HEK293 (cell line): ENCODE measurements at regions not wholly inside any gene's neighbourhood (a gene's known extent, or its start where the extent isn't known, plus 50 kb on each side); places are given as distances from the start of the nearest gene placed in this dataset.

Experiments
- CTCF ChIA-PET: fragments of 350-600 bp; formaldehyde crosslinking; extraction: SDS; loops from one replicate; lab custom pipeline; 2021; ENCODE audit warnings: antibody characterized with exemption; lab: Yijun Ruan, JAX
- POLR2A ChIA-PET: fragments of 300-600 bp; formaldehyde crosslinking; extraction: SDS; loops from one replicate; lab custom pipeline; 2020; ENCODE audit warnings: antibody characterized with exemption, inconsistent platforms; lab: Yijun Ruan, JAX
- H3K27ac ChIP-seq: fragments of 200-500 bp; sonication (Bioruptor generic); 2 replicates; pipeline ENCODE4 v1.5.1; 2014; ENCODE audit warnings: low read depth, low read length, control low read depth, inconsistent platforms; ENCODE audit errors: extremely low read depth
- H3K36me3 ChIP-seq, 2 experiments: fragments of 200-500 bp in 1 of 2; sonication (Bioruptor generic) in 1 of 2; 1 replicate in 1 of 2; 2 replicates in 1 of 2; pipeline ENCODE4 v1.5.1; 2014 to 2017; ENCODE audit warnings: inconsistent platforms in 2 of 2, low read length in 2 of 2; ENCODE audit not compliant: control insufficient read depth in 2 of 2, insufficient read depth in 1 of 2
- H3K4me1 ChIP-seq: fragments of 200-500 bp; sonication (Bioruptor generic); 2 replicates; pipeline ENCODE4 v1.5.1; 2014; ENCODE audit warnings: mild to moderate bottlenecking, low read length, inconsistent platforms; ENCODE audit not compliant: control insufficient read depth, insufficient read depth
- H3K4me3 ChIP-seq: 2 replicates; pipeline ENCODE4 v1.5.1; 2011; ENCODE audit warnings: low read depth, mild to moderate bottlenecking, control low read depth, low read length, moderate library complexity
- H3K9me3 ChIP-seq: fragments of 200-500 bp; sonication (Bioruptor generic); 2 replicates; pipeline ENCODE4 v1.5.1; 2014; ENCODE audit warnings: low read depth, low read length, inconsistent platforms; ENCODE audit not compliant: control insufficient read depth, insufficient read depth
- KLF7 ChIP-seq: fragments of 450-650 bp; formaldehyde crosslinking; IDR thresholded peaks from 2 replicates; pipeline ENCODE4 v1.5.1; 2016; ENCODE audit warnings: missing biosample characterization, missing genetic modification characterization, borderline replicate concordance
- MEIS1 ChIP-seq: sonication (generic); formaldehyde crosslinking; IDR thresholded peaks from 2 replicates; pipeline ENCODE4 v1.8.1; 2022; ENCODE audit warnings: missing genetic modification reagents, mild to moderate bottlenecking, borderline replicate concordance
- MZF1 ChIP-seq: fragments of 450-650 bp; formaldehyde crosslinking; IDR thresholded peaks from 2 replicates; pipeline ENCODE4 v1.5.1; 2017; ENCODE audit warnings: missing biosample characterization, missing genetic modification characterization, borderline replicate concordance
- PRDM6 ChIP-seq: fragments of 450-650 bp; formaldehyde crosslinking; IDR thresholded peaks from 2 replicates; pipeline ENCODE4 v1.5.1; 2017; ENCODE audit warnings: missing biosample characterization, missing genetic modification characterization
- RBAK ChIP-seq: fragments of 450-650 bp; formaldehyde crosslinking; IDR thresholded peaks from 2 replicates; pipeline ENCODE4 v1.5.1; 2016; ENCODE audit warnings: missing biosample characterization, missing genetic modification characterization
- REPIN1 ChIP-seq: fragments of 450-650 bp; formaldehyde crosslinking; IDR thresholded peaks from 2 replicates; pipeline ENCODE4 v1.5.1; 2017; ENCODE audit warnings: missing biosample characterization, missing genetic modification characterization, low read depth
- SALL2 ChIP-seq: fragments of 450-650 bp; formaldehyde crosslinking; IDR thresholded peaks from 2 replicates; pipeline ENCODE4 v1.5.0; 2017; ENCODE audit warnings: missing biosample characterization, mild to moderate bottlenecking, missing genetic modification characterization, borderline replicate concordance
- ZBTB1 ChIP-seq: fragments of 450-650 bp; formaldehyde crosslinking; IDR thresholded peaks from 2 replicates; pipeline ENCODE4 v1.5.1; 2016; ENCODE audit warnings: missing biosample characterization, missing genetic modification characterization
- ZBTB11 ChIP-seq: fragments of 450-650 bp; formaldehyde crosslinking; conservative IDR thresholded peaks from 2 replicates; pipeline ENCODE4 v1.5.1; 2016; ENCODE audit warnings: low read depth, missing biosample characterization, missing genetic modification characterization
- ZBTB20 ChIP-seq: fragments of 450-650 bp; formaldehyde crosslinking; IDR thresholded peaks from 2 replicates; pipeline ENCODE4 v1.5.1; 2016; ENCODE audit warnings: missing biosample characterization, missing genetic modification characterization
- ZBTB26 ChIP-seq: fragments of 450-650 bp; formaldehyde crosslinking; optimal IDR thresholded peaks from 2 replicates; pipeline ENCODE3; 2016; ENCODE audit warnings: missing biosample characterization, mild to moderate bottlenecking, missing genetic modification characterization
- ZFHX2 ChIP-seq: fragments of 450-650 bp; formaldehyde crosslinking; conservative IDR thresholded peaks from 2 replicates; pipeline ENCODE4 v1.5.1; 2016; ENCODE audit warnings: missing biosample characterization, missing genetic modification characterization
- ZNF10 ChIP-seq: fragments of 450-650 bp; formaldehyde crosslinking; IDR thresholded peaks from 2 replicates; pipeline ENCODE4 v1.5.1; 2017; ENCODE audit warnings: missing biosample characterization, missing genetic modification characterization
- ZNF248 ChIP-seq: fragments of 450-650 bp; formaldehyde crosslinking; IDR thresholded peaks from 2 replicates; pipeline ENCODE4 v1.5.1; 2017; ENCODE audit warnings: missing biosample characterization, missing genetic modification characterization
- ZNF292 ChIP-seq: fragments of 450-650 bp; formaldehyde crosslinking; IDR thresholded peaks from 2 replicates; pipeline ENCODE4 v1.5.1; 2016; ENCODE audit warnings: low read depth, missing biosample characterization, missing genetic modification characterization, borderline replicate concordance
- ZNF341 ChIP-seq: fragments of 450-650 bp; formaldehyde crosslinking; IDR thresholded peaks from 2 replicates; pipeline ENCODE4; 2016; ENCODE audit warnings: low read depth, missing biosample characterization, missing genetic modification characterization
- ZNF394 ChIP-seq: fragments of 450-650 bp; formaldehyde crosslinking; IDR thresholded peaks from 2 replicates; pipeline ENCODE4 v1.5.1; 2016; ENCODE audit warnings: missing biosample characterization, missing genetic modification characterization, mild to moderate bottlenecking, moderate library complexity, borderline replicate concordance
- ZNF426 ChIP-seq: fragments of 450-650 bp; formaldehyde crosslinking; IDR thresholded peaks from 2 replicates; pipeline ENCODE4 v1.5.1; 2017; ENCODE audit warnings: missing biosample characterization, missing genetic modification characterization, mild to moderate bottlenecking, inconsistent platforms, moderate library complexity
- ZNF600 ChIP-seq: fragments of 450-650 bp; formaldehyde crosslinking; IDR thresholded peaks from 2 replicates; pipeline ENCODE4 v1.5.1; 2016; ENCODE audit warnings: missing biosample characterization, missing genetic modification characterization
- ZNF610 ChIP-seq: fragments of 450-650 bp; formaldehyde crosslinking; IDR thresholded peaks from 2 replicates; pipeline ENCODE4 v1.5.1; 2016; ENCODE audit warnings: missing biosample characterization, missing genetic modification characterization, borderline replicate concordance
- ZSCAN16 ChIP-seq: fragments of 450-650 bp; formaldehyde crosslinking; IDR thresholded peaks from 2 replicates; pipeline ENCODE4 v1.5.1; 2016; ENCODE audit warnings: missing biosample characterization, missing genetic modification characterization

DNA sequence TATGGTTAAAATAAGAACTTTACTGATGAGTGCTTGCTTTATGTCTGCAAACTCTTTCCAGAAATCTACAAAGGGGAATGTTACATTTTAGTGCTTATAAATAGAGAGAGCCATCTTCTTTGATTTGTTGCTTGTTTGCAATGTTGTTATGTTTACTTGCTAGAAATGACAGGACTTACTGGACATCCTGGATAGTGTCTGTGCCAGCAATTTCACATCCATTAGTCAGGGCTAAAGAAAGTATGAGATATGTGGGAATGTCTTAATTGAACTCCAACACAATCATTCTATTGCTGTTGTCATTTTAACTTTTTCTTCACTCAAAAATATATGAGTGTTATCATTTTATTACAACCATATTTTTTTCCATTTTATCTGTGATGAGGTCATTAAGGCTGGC, 453.2 kb downstream of the TNS3 start:
- no peak overlapping the region for H3K27ac ChIP-seq
- POLR2A ChIA-PET: no interaction called here
- H3K36me3 ChIP-seq: no peaks in the 10 kb centered on the region
- TF ChIP-seq ZFHX2 (tag by site-specific recombination) (no peak), ZNF600 (tag by site-specific recombination) (no peak), ZNF292 (tag by site-specific recombination) (no peak), ZNF426 (tag by site-specific recombination) (no peak), SALL2 (tag by site-specific recombination) (no peak), ZBTB20 (tag by site-specific recombination) (no peak), RBAK (no peak), MEIS1 (no peak), MZF1 (tag by site-specific recombination) (no peak), ZNF248 (tag by site-specific recombination) (no peak), ZBTB11 (no peak), ZNF10 (tag by site-specific recombination) (no peak), PRDM6 (tag by site-specific recombination) (no peak), ZSCAN16 (tag by site-specific recombination) (no peak), REPIN1 (tag by site-specific recombination) (no peak), ZBTB26 (tag by site-specific recombination) (no peak), ZNF394 (tag by site-specific recombination) (no peak), KLF7 (tag by site-specific recombination) (no peak), ZNF341 (tag by site-specific recombination) (no peak)
- no peaks in the 10 kb centered on the region for H3K9me3 ChIP-seq
- no peak overlapping the region for H3K4me3 ChIP-seq
- CTCF ChIA-PET: interaction anchor here (0.6 kb wide), 1 partner anchor 55 kb away, joined by 3 read pairs; no protein-coding TSS in a partner anchor
- no peaks in the 10 kb centered on the region for H3K4me1 ChIP-seq

GRCh38 chr7:47125529-47125928, 456.4 kb downstream of the TNS3 start:
- Histone ChIP-seq H3K4me1 (no peaks in the 10 kb centered on the region), H3K9me3 (no peaks in the 10 kb centered on the region), H3K4me3 (no peak overlapping the region), H3K36me3 (no peaks in the 10 kb centered on the region), H3K27ac (no peak overlapping the region)
- CTCF ChIA-PET: no interaction called here
- POLR2A ChIA-PET: no interaction called here
- TF ChIP-seq ZBTB1 (tag by site-specific recombination) (no peak), ZNF610 (tag by site-specific recombination) (no peak)
